T-helper 17 cell (primary cell): ENCODE measurements at regions not wholly inside any gene's neighbourhood (a gene's known extent, or its start where the extent isn't known, plus 50 kb on each side); places are given as distances from the start of the nearest gene placed in this dataset.

Source experiments
- ATAC-seq: fragments of 150-1000 bp; cut with Tn5 transposase; 2 replicates; pipeline ENCODE4 v1.10.0; 2021; ENCODE audit warnings: mild to moderate bottlenecking, moderate library complexity
- DNase-seq, 3 donors: peaks; one replicate each; pipeline versions ENCODE4 v3.0.0 to v3.0.0-alpha.2; 2020 to 2021
- H3K9me3 ChIP-seq: one replicate; pipeline ENCODE4 v1.7.0; 2013; ENCODE audit warnings: low read length, mild to moderate bottlenecking; ENCODE audit not compliant: control insufficient read depth, poor library complexity, severe bottlenecking
- H3K27ac Mint-ChIP-seq: one replicate; pipeline ENCODE4 v1.8.0; 2022; ENCODE audit warnings: mild to moderate bottlenecking, moderate library complexity, mixed read lengths
- H3K27me3 Mint-ChIP-seq: one replicate; pipeline ENCODE4 v1.8.0; 2022; ENCODE audit warnings: mixed read lengths
- H3K36me3 Mint-ChIP-seq: one replicate; pipeline ENCODE4 v1.8.0; 2022; ENCODE audit warnings: low read depth, mixed read lengths
- H3K4me1 Mint-ChIP-seq: one replicate; pipeline ENCODE4 v1.8.0; 2022; ENCODE audit warnings: mild to moderate bottlenecking, mixed read lengths
- H3K4me3 Mint-ChIP-seq: one replicate; pipeline ENCODE4 v1.8.0; 2022; ENCODE audit warnings: mild to moderate bottlenecking, moderate library complexity, mixed read lengths

- H3K4me3 Mint-ChIP-seq, result no peak overlapping the region
- DNase-seq (no peak), ATAC-seq (no peak)
- H3K4me1 Mint-ChIP-seq, result peaks cover 3% of the 10 kb centered on the region
- H3K27me3 Mint-ChIP-seq, result peaks cover 25% of the 10 kb centered on the region
- H3K9me3 ChIP-seq, result no peaks in the 10 kb centered on the region
- H3K36me3 Mint-ChIP-seq, result no peaks in the 10 kb centered on the region
- no peak overlapping the region for H3K27ac Mint-ChIP-seq
Observed at GRCh38 chr20:57948180-57948955, 238.6 kb upstream of the PMEPA1 start.

GRCh38 chr20:57947421-57948179 is 237.8 kb upstream of the PMEPA1 start:
- H3K9me3 ChIP-seq, result no peaks in the 10 kb centered on the region
- ATAC-seq (no peak), DNase-seq (no peak)
- Mint-ChIP-seq H3K4me3 (no peak overlapping the region), H3K4me1 (peaks cover 3% of the 10 kb centered on the region), H3K36me3 (no peaks in the 10 kb centered on the region), H3K27me3 (peaks cover 21% of the 10 kb centered on the region), H3K27ac (no peak overlapping the region)

GRCh38 chr20:57946559-57947315 is 236.9 kb upstream of the PMEPA1 start:
- ATAC-seq, result no peak
- Mint-ChIP-seq H3K4me3 (no peak overlapping the region), H3K4me1 (peaks cover 3% of the 10 kb centered on the region), H3K27me3 (peaks cover 17% of the 10 kb centered on the region), H3K36me3 (no peaks in the 10 kb centered on the region), H3K27ac (no peak overlapping the region)
- no peaks in the 10 kb centered on the region for H3K9me3 ChIP-seq
- DNase-seq, result no peak

- H3K9me3 ChIP-seq, result no peaks in the 10 kb centered on the region
- no peak overlapping the region for H3K4me3 Mint-ChIP-seq
- H3K4me1 Mint-ChIP-seq, result peaks cover 3% of the 10 kb centered on the region
- H3K36me3 Mint-ChIP-seq, result no peaks in the 10 kb centered on the region
- peaks cover 27% of the 10 kb centered on the region for H3K27me3 Mint-ChIP-seq
- no peak overlapping the region for H3K27ac Mint-ChIP-seq
- ATAC-seq, result no peak
- DNase-seq, result no peak
Observed at GRCh38 chr20:57944988-57945387, 235.2 kb upstream of the PMEPA1 start.

GRCh38 chr20:57943950-57944349 is 234.1 kb upstream of the PMEPA1 start:
- Mint-ChIP-seq H3K27me3 (peaks cover 31% of the 10 kb centered on the region), H3K27ac (no peak overlapping the region), H3K4me1 (peaks cover 3% of the 10 kb centered on the region), H3K36me3 (no peaks in the 10 kb centered on the region), H3K4me3 (no peak overlapping the region)
- no peaks in the 10 kb centered on the region for H3K9me3 ChIP-seq
- ATAC-seq, result no peak
- no peak for DNase-seq

- DNase-seq (no peak), ATAC-seq (no peak)
- Mint-ChIP-seq H3K27ac (no peak overlapping the region), H3K4me1 (peaks cover 3% of the 10 kb centered on the region), H3K4me3 (no peak overlapping the region), H3K27me3 (peaks cover 36% of the 10 kb centered on the region), H3K36me3 (no peaks in the 10 kb centered on the region)
- no peaks in the 10 kb centered on the region for H3K9me3 ChIP-seq
Observed at GRCh38 chr20:57943291-57943690, 233.5 kb upstream of the PMEPA1 start.

GRCh38 chr20:57941604-57942381 is 232.0 kb upstream of the PMEPA1 start:
- peaks cover 6% of the 10 kb centered on the region for H3K4me1 Mint-ChIP-seq
- DNase-seq (no peak), ATAC-seq (no peak)
- no peak overlapping the region for H3K4me3 Mint-ChIP-seq
- no peak overlapping the region for H3K27ac Mint-ChIP-seq
- H3K9me3 ChIP-seq, result no peaks in the 10 kb centered on the region
- peaks cover 49% of the 10 kb centered on the region for H3K27me3 Mint-ChIP-seq
- no peaks in the 10 kb centered on the region for H3K36me3 Mint-ChIP-seq

- no peak overlapping the region for H3K4me3 Mint-ChIP-seq
- H3K9me3 ChIP-seq, result no peaks in the 10 kb centered on the region
- no peak for ATAC-seq
- H3K27me3 Mint-ChIP-seq, result peaks cover 51% of the 10 kb centered on the region
- H3K4me1 Mint-ChIP-seq, result peaks cover 6% of the 10 kb centered on the region
- no peak overlapping the region for H3K27ac Mint-ChIP-seq
- DNase-seq, result no peak
- H3K36me3 Mint-ChIP-seq, result no peaks in the 10 kb centered on the region
Observed at GRCh38 chr20:57940868-57941522, 231.2 kb upstream of the PMEPA1 start.

- no peak for ATAC-seq
- peaks cover 6% of the 10 kb centered on the region for H3K4me1 Mint-ChIP-seq
- no peaks in the 10 kb centered on the region for H3K36me3 Mint-ChIP-seq
Observed at GRCh38 chr20:57940376-57940775, 230.6 kb upstream of the PMEPA1 start.

GRCh38 chr20:57939499-57939898 is 229.7 kb upstream of the PMEPA1 start:
- no peak for DNase-seq
- Mint-ChIP-seq H3K4me3 (no peak overlapping the region), H3K27me3 (peaks cover 64% of the 10 kb centered on the region), H3K36me3 (no peaks in the 10 kb centered on the region), H3K27ac (no peak overlapping the region), H3K4me1 (peaks cover 6% of the 10 kb centered on the region)
- no peaks in the 10 kb centered on the region for H3K9me3 ChIP-seq
- ATAC-seq, result no peak

More at GRCh38 chr20:57940376-57940775, 230.6 kb upstream of the PMEPA1 start:
- DNase-seq, result no peak
- peaks cover 57% of the 10 kb centered on the region for H3K27me3 Mint-ChIP-seq
- H3K4me3 Mint-ChIP-seq, result no peak overlapping the region
- no peak overlapping the region for H3K27ac Mint-ChIP-seq
- H3K9me3 ChIP-seq, result no peaks in the 10 kb centered on the region

- Mint-ChIP-seq H3K4me3 (no peak overlapping the region), H3K27ac (no peak overlapping the region), H3K4me1 (peaks cover 3% of the 10 kb centered on the region), H3K36me3 (no peaks in the 10 kb centered on the region), H3K27me3 (peaks cover 58% of the 10 kb centered on the region)
- no peak for DNase-seq
- no peak for ATAC-seq
- H3K9me3 ChIP-seq, result no peaks in the 10 kb centered on the region
Observed at GRCh38 chr20:57938158-57939108, 228.6 kb upstream of the PMEPA1 start.
